ENCODE measurements at regions not wholly inside any gene's neighbourhood (a gene's known extent, or its start where the extent isn't known, plus 50 kb on each side); places are given as distances from the start of the nearest gene placed in this dataset.

GRCh38 chr9:105141146-105141975, 103.1 kb upstream of the SLC44A1 start:
- Histone ChIP-seq H3K27ac (no peak overlapping the region), H3K4me1 (no peaks in the 10 kb centered on the region), H3K27me3 (no peaks in the 10 kb centered on the region), H3K36me3 (no peaks in the 10 kb centered on the region), H3K4me3 (no peak overlapping the region), H3K9me3 (no peaks in the 10 kb centered on the region)
- no peak for TF ChIP-seq CTCF (IDR thresholded peaks at IDR 0.05)
- intact Hi-C loops (cut with DNase I; ENCODE audit: low total_unique reads) = no loop called here
- DNase-seq = no peak

GRCh38 chr9:105141976-105142250, 102.5 kb upstream of the SLC44A1 start:
- no peaks in the 10 kb centered on the region for H3K36me3 ChIP-seq
- H3K4me3 ChIP-seq = no peak overlapping the region
- H3K9me3 ChIP-seq = no peaks in the 10 kb centered on the region
- H3K27ac ChIP-seq = no peak overlapping the region
- no peak for DNase-seq
- no peaks in the 10 kb centered on the region for H3K27me3 ChIP-seq
- TF ChIP-seq CTCF (IDR thresholded peaks at IDR 0.05) = no peak
- intact Hi-C loops (cut with DNase I; ENCODE audit: low total_unique reads) = no loop called here
- H3K4me1 ChIP-seq = no peaks in the 10 kb centered on the region

- intact Hi-C loops (cut with DNase I; ENCODE audit: low total_unique reads) = no loop called here
- TF ChIP-seq CTCF (IDR thresholded peaks at IDR 0.05) = no peak
- Histone ChIP-seq H3K9me3 (no peaks in the 10 kb centered on the region), H3K27me3 (no peaks in the 10 kb centered on the region), H3K27ac (no peak overlapping the region), H3K4me3 (no peak overlapping the region), H3K36me3 (no peaks in the 10 kb centered on the region), H3K4me1 (no peaks in the 10 kb centered on the region)
- no peak for DNase-seq
These were observed 101.9 kb upstream of the SLC44A1 start for GRCh38 chr9:105142406-105143135.

GRCh38 chr9:105143136-105143430, 101.4 kb upstream of the SLC44A1 start:
- DNase-seq = no peak
- no peaks in the 10 kb centered on the region for H3K27me3 ChIP-seq
- no peak overlapping the region for H3K4me3 ChIP-seq
- H3K27ac ChIP-seq = no peak overlapping the region
- no peaks in the 10 kb centered on the region for H3K9me3 ChIP-seq
- TF ChIP-seq CTCF (IDR thresholded peaks at IDR 0.05) = no peak
- intact Hi-C loops (cut with DNase I; ENCODE audit: low total_unique reads) = no loop called here
- no peaks in the 10 kb centered on the region for H3K36me3 ChIP-seq
- no peaks in the 10 kb centered on the region for H3K4me1 ChIP-seq

GRCh38 chr9:105144076-105144475, 100.4 kb upstream of the SLC44A1 start:
- H3K36me3 ChIP-seq = no peaks in the 10 kb centered on the region
- H3K27me3 ChIP-seq = no peaks in the 10 kb centered on the region
- no peak for TF ChIP-seq CTCF (IDR thresholded peaks at IDR 0.05)
- no peak for DNase-seq
- intact Hi-C loops (cut with DNase I; ENCODE audit: low total_unique reads) = no loop called here
- no peak overlapping the region for H3K27ac ChIP-seq
- no peaks in the 10 kb centered on the region for H3K9me3 ChIP-seq
- no peaks in the 10 kb centered on the region for H3K4me1 ChIP-seq
- H3K4me3 ChIP-seq = no peak overlapping the region
